ENCODE measurements at regions not wholly inside any gene's neighbourhood (a gene's known extent, or its start where the extent isn't known, plus 50 kb on each side); places are given as distances from the start of the nearest gene placed in this dataset.

DNA sequence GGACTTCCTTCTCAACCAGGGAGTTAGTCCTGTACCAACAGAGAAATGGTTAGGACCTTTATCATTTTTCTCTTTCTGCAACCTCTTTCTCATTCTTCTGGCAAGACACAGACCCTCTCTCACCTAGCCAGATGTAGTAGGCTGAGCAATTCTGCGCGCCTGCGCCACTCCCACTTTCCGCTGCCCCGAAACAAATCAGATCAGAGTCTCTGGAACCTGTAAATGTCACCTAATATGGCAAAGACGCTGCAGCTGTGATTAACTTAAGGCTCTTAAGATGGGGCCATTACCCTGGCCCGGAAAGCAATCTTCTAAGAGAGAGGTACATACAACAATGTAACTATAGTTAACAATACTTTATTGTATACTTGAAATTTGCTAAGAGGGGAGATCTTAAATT is 94.3 kb upstream of the ASIC2 start:
- Mint-ChIP-seq H3K27ac (no peak overlapping the region), H3K9me3 (no peaks in the 10 kb centered on the region), H3K4me1 (ENCODE audit: low read depth) (no peaks in the 10 kb centered on the region), H3K4me3 (no peak overlapping the region), H3K36me3 (ENCODE audit: low read depth) (no peaks in the 10 kb centered on the region), H3K27me3 (peaks cover 14% of the 10 kb centered on the region)
- no peak for DNase-seq

DNA sequence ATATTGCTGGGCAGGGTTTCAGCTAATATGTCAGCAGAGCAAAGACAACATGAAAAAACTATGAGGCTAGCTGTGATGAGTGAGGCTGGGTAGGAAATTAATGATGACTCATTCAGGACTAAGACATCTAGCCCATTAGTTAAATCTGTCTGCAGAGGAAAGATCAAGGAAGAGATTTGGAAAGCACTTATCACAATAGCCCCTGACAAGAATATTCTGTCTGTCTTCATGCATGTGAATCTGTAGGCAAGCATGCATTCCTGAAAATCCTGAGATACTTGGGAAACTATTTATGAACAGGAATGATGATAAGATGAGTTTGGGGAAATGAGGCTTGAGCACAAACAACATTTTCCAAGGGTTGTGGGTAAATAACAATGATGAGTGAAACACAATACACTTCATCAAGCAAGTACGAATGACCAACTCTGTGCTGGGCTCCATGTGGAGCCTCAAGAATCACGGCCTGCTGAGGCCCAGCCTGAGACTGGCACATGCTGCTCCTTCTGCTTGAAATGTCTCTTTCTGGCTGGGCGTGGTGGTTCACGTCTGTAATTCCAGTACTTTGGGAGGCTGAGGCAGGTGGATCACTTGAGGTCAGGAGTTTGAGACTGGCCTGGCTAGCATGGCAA is 96.5 kb upstream of the ASIC2 start:
- no peak for DNase-seq
- no peak overlapping the region for H3K4me3 Mint-ChIP-seq
- no peaks in the 10 kb centered on the region for H3K9me3 Mint-ChIP-seq
- no peaks in the 10 kb centered on the region for H3K36me3 Mint-ChIP-seq (ENCODE audit: low read depth)
- no peaks in the 10 kb centered on the region for H3K4me1 Mint-ChIP-seq (ENCODE audit: low read depth)
- peaks cover 2% of the 10 kb centered on the region for H3K27me3 Mint-ChIP-seq
- no peak overlapping the region for H3K27ac Mint-ChIP-seq

DNA sequence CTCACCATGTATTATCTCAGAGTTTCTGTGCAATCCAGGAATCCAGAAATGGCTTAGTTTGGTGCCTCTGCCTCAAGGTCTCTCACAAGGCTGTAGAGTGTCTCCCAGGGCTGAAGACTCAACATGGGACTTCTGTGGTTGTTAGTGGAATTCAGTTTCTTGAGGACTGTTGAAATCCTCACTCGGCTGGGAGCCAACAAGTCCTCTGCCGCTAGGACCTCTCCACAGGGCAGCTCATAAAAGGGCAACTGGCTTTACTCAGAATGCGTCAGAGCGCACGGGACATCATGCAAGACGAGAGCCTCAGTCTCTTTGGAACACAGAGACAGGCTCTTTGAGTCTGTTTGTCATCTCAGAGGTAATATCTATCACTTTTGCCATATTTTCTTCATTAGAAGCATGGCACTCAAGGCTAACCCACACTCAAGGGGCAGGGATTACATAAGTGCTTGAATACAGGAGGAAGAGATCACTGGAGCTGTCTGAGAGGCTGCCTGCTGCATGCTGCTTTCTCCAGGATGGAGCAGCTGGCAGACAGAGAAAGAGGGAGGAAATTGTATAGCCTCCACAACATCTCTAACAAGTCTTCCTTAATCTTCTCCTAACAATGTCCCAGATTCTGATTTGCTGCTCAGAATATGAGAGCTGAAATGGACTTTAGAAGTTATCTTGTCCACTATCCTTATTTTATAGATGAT is 97.5 kb upstream of the ASIC2 start:
- H3K27me3 Mint-ChIP-seq: peaks cover 4% of the 10 kb centered on the region
- DNase-seq: no peak
- H3K4me3 Mint-ChIP-seq: no peak overlapping the region
- H3K36me3 Mint-ChIP-seq (ENCODE audit: low read depth): no peaks in the 10 kb centered on the region
- no peaks in the 10 kb centered on the region for H3K9me3 Mint-ChIP-seq
- no peak overlapping the region for H3K27ac Mint-ChIP-seq
- no peaks in the 10 kb centered on the region for H3K4me1 Mint-ChIP-seq (ENCODE audit: low read depth)

DNA sequence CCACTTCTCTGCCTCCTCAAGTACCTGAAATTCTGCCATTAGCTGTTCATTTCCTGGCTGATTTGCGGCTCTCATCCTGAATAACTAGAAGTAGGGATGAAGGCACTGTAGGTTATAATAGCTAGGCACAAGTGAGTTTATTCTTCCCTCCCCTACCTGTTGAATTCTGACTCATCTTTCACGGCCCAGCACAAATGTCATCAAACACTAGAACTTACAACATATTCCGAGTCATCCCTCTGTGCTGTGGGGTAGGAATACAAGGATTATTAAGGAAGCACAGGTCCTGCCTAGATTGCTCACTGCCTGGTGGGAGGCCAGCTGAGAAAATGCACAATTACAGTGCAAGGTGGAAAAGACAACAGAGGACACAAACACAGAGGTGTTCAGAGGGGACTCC is 103.7 kb upstream of the ASIC2 start:
- Mint-ChIP-seq H3K27me3 (peaks cover 23% of the 10 kb centered on the region), H3K36me3 (ENCODE audit: low read depth) (no peaks in the 10 kb centered on the region), H3K4me3 (no peak overlapping the region), H3K4me1 (ENCODE audit: low read depth) (no peaks in the 10 kb centered on the region), H3K27ac (no peak overlapping the region), H3K9me3 (no peaks in the 10 kb centered on the region)
- DNase-seq: no peak

DNA sequence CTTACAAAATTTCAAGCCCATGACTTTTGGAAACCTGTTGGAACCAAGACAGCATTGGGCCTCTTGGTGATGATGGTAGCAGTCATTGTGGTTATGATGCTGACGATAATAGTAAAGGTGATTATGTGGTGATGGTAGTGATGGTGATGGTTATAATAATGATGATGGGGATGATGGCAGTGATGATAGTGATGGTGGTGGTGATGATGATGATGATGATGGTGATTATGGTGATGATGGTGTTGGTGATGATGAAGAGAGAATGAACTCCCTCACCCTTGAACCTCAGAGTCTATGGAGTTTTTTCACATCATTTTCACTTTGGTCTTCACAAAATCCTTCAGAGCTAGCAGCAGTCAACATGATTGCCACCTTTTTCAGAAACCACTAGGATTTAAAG is 105.3 kb upstream of the ASIC2 start:
- Mint-ChIP-seq H3K36me3 (ENCODE audit: low read depth) (no peaks in the 10 kb centered on the region), H3K9me3 (no peaks in the 10 kb centered on the region), H3K4me1 (ENCODE audit: low read depth) (no peaks in the 10 kb centered on the region), H3K27ac (no peak overlapping the region), H3K27me3 (peaks cover 32% of the 10 kb centered on the region), H3K4me3 (no peak overlapping the region)
- no peak for DNase-seq

DNA sequence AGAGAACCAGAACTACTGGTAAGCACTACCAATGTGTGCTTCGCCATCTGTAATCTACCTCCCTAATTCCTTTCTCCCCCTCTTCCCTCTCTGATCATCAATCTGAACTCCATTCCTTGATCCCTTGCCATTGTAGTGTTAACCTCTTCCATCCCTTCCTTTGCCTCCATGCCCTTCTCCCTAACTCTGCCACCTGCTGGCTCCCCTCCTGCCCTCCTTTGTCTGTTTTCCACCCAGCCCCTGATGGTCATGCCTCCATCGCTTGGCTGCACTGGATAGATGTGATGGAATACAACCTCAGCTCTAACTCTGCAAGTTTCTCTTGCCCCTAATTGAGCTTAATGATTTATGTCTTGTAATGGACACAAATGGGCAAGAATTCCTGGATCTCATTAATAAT is 108.2 kb upstream of the ASIC2 start:
- Mint-ChIP-seq H3K4me1 (ENCODE audit: low read depth) (no peaks in the 10 kb centered on the region), H3K27me3 (peaks cover 34% of the 10 kb centered on the region), H3K36me3 (ENCODE audit: low read depth) (no peaks in the 10 kb centered on the region), H3K27ac (no peak overlapping the region), H3K4me3 (no peak overlapping the region), H3K9me3 (no peaks in the 10 kb centered on the region)
- no peak for DNase-seq

DNA sequence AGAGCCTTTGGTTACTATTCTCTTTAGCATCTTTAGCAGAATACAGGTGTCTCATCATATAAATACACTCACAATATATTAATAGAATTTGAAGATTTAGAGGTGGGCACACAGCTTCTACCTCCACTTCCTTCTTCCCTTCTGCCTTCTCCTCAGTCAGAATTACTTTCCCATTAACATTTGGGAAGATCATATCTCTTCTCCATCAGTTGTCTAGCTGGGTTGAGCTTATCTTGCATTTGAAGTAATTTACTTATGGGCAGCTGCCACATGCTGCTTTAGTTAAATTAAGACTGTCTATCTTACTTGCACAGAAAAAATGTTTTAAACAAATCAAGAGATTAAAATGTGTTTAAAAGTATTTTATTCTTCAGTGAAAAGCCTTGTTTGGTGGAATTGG is 110.1 kb upstream of the ASIC2 start:
- Mint-ChIP-seq H3K4me3 (no peak overlapping the region), H3K4me1 (ENCODE audit: low read depth) (no peaks in the 10 kb centered on the region), H3K27me3 (peaks cover 35% of the 10 kb centered on the region), H3K9me3 (no peaks in the 10 kb centered on the region), H3K27ac (no peak overlapping the region), H3K36me3 (ENCODE audit: low read depth) (no peaks in the 10 kb centered on the region)
- DNase-seq: no peak

DNA sequence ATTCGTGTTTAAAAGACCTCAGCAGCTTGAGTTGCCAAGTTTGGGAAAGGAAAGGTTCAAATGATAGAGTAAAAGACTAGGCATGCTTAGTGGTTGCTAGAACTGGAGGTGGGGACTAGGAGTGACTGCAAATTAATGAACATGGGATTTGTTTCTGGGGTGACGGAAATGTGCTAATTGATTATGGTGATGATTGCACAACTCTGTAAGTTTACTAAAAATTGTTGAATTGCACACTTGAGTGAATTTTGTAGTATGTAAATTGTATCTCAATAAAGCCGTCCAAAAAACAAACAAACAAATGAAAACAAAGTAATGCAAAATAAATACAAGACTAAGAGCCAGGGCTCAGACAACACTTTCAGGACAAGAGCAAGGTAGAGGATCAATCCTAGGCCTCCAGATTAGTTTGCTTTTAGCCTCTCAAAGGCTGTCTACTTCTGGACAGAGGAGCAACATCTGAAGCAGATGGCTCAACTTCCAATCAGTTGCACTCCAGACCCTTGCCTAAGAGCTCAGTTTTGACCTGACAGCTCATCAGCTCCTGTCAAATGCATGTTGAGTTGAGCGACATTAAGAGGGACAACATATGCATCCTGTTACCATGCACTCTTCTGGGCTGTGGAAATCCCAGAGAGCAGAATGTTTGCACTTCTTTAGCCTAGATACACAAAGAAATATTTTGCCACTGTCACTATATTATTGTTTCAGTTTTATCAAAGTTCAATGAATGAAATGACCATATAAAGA is 111.2 kb upstream of the ASIC2 start:
- Mint-ChIP-seq H3K4me1 (ENCODE audit: low read depth) (no peaks in the 10 kb centered on the region), H3K36me3 (ENCODE audit: low read depth) (no peaks in the 10 kb centered on the region), H3K27ac (no peak overlapping the region), H3K9me3 (no peaks in the 10 kb centered on the region), H3K27me3 (peaks cover 35% of the 10 kb centered on the region), H3K4me3 (no peak overlapping the region)
- DNase-seq: no peak

DNA sequence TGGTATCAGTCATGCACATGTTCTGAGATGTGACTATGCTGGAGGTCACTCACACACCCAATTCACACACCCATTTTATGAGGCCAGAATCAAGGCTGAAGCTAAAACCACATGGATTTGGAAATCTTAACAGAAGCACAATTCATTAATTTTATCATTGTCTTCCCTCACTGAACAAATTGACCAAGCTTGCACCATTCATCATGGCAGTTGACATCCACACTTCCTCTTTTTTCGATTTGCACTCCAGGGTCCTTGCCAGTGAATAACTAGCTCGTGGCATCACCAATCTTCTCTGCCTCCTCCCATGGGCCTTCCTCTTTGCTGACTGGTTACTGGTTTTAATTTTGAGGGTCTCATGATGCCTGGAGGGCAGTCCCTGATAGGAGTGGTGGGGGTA is 123.0 kb upstream of the ASIC2 start:
- Mint-ChIP-seq H3K27me3 (peaks cover 7% of the 10 kb centered on the region), H3K4me1 (ENCODE audit: low read depth) (no peaks in the 10 kb centered on the region), H3K36me3 (ENCODE audit: low read depth) (no peaks in the 10 kb centered on the region), H3K27ac (no peak overlapping the region), H3K9me3 (no peaks in the 10 kb centered on the region), H3K4me3 (no peak overlapping the region)
- DNase-seq: no peak

DNA sequence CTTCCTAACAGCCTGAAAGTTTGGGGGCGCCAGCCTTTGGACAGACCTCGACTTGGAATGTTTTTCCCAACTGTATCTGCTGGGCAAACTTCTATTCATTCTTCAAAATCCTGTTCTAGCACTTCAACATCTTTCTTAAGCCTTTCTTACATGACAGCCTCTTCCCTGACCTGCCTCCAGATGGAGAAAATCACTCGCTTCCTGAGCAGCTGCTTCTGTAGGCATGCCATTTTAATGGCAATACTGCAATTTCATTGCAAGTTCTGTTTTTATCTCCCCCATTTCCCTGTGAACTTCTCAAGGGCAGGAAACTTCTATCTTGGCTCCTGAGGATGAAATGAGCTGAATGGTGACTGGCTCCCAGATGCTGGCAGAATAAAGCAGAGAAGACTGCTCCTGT is 128.8 kb upstream of the ASIC2 start:
- Mint-ChIP-seq H3K4me3 (no peak overlapping the region), H3K4me1 (ENCODE audit: low read depth) (no peaks in the 10 kb centered on the region), H3K27ac (no peak overlapping the region), H3K9me3 (peaks cover 4% of the 10 kb centered on the region), H3K36me3 (ENCODE audit: low read depth) (no peaks in the 10 kb centered on the region), H3K27me3 (peaks cover 17% of the 10 kb centered on the region)
- DNase-seq: no peak

DNA sequence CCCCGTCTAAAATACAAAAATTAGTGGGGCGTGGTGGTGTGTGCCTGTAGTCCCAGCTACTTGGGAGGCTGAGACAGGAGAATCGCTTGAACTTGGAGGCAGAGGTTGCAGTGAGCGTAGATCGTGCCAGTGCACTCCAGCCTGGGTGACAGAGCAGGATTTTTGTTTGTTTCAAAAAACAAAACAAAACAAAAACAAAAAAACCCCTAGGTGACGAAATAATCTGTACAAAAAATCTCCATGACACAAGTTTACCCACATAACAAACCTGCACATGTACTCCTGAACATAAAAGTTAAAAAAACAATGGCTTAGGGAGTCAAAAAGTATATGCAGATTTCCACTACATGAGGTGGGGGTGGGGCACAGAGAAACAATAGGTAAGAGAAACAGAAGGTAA is 140.5 kb upstream of the ASIC2 start:
- Mint-ChIP-seq H3K27ac (no peak overlapping the region), H3K36me3 (ENCODE audit: low read depth) (no peaks in the 10 kb centered on the region), H3K27me3 (peaks cover 17% of the 10 kb centered on the region), H3K9me3 (no peaks in the 10 kb centered on the region), H3K4me1 (ENCODE audit: low read depth) (no peaks in the 10 kb centered on the region), H3K4me3 (no peak overlapping the region)
- DNase-seq: no peak

DNA sequence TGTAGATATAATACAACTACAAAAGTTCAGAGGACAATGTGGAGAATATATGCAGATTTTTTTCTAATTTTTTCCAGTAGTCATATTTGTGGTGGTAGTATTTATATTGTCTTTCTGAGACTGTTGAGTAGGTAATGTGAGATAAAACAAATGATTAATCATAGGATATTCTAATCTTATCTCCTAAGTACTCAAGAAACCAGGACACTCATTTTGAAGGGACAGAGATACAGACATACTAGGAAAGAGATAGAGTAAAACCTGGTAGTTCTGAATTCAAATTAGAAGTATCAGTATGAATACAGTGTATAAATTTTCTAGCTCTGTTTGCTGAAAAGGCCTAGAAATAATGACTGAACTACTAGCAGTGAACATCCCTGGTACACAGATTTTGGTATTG is 141.7 kb upstream of the ASIC2 start:
- no peak for DNase-seq
- peaks cover 10% of the 10 kb centered on the region for H3K27me3 Mint-ChIP-seq
- no peak overlapping the region for H3K4me3 Mint-ChIP-seq
- H3K36me3 Mint-ChIP-seq (ENCODE audit: low read depth): no peaks in the 10 kb centered on the region
- H3K27ac Mint-ChIP-seq: no peak overlapping the region
- no peaks in the 10 kb centered on the region for H3K9me3 Mint-ChIP-seq
- H3K4me1 Mint-ChIP-seq (ENCODE audit: low read depth): no peaks in the 10 kb centered on the region

DNA sequence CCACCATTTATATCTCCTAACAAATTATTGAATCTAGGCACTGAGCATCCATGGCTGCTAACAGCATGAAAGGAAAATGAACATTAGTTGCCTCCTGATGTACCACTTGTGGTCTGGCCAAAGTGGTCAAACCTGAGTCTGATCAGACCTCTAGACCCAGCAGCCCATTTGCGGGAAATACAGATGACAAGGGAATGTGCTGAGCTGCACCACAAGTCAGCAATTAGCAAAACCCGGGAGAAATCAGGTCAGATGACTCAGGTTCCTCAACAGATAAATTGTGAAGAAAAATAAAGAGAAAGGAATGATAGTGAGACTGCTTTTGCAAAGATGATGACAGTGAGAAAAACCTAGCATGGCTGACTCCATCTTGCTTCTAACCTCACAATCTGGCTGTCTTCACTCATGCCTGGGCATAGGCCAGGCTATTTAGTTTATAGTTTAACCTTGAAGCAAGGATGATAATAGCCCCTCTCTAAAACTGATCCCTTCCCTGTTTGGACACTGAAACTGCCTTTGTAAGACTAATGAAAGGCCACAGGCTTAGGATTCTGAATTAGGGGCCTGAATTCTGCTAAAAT is 142.7 kb upstream of the ASIC2 start:
- Mint-ChIP-seq H3K36me3 (ENCODE audit: low read depth) (no peaks in the 10 kb centered on the region), H3K27ac (no peak overlapping the region), H3K27me3 (peaks cover 7% of the 10 kb centered on the region), H3K9me3 (no peaks in the 10 kb centered on the region), H3K4me3 (no peak overlapping the region), H3K4me1 (ENCODE audit: low read depth) (no peaks in the 10 kb centered on the region)
- no peak for DNase-seq

DNA sequence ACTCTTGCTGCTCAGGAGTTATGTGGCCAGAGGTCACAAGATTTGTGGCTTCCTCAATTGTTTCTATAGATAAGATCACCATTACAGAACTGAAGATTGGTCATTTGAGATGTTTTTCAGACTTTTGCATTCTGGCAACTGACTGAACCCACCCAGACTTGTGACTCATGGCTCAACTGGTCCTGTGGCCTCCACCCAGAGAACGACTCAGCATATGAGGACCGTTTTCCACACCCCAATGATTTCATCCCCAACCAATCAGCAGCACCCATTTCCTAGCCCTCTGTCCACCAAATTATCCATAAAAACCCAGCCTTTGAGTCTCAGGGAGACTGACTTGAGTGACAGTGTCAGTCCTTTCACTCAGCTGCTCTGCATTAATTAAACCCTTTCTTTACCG is 143.2 kb upstream of the ASIC2 start:
- no peaks in the 10 kb centered on the region for H3K4me1 Mint-ChIP-seq (ENCODE audit: low read depth)
- no peak for DNase-seq
- H3K27ac Mint-ChIP-seq: no peak overlapping the region
- H3K36me3 Mint-ChIP-seq (ENCODE audit: low read depth): no peaks in the 10 kb centered on the region
- H3K9me3 Mint-ChIP-seq: no peaks in the 10 kb centered on the region
- H3K27me3 Mint-ChIP-seq: peaks cover 7% of the 10 kb centered on the region
- no peak overlapping the region for H3K4me3 Mint-ChIP-seq

DNA sequence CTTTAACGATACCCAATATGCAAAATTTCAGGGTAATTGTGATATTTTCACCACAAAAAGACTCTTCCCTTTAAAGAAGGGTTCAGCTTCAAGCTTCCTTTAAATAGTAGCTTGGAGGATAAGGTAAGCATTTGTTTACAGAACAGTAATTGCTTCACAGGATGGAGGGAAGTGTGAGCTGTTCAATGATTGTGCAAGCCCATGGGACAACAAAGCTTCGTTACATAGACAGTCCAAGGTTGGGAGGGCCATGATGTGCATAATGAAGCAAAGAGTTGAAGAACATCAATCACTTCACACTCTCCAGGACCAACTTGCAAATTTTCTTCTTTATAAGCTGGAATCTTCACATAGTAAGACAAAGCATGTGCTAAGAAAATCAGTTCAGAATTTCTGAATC is 145.0 kb upstream of the ASIC2 start:
- Mint-ChIP-seq H3K4me3 (no peak overlapping the region), H3K27ac (no peak overlapping the region)

More for the DNA sequence above, 145.0 kb upstream of the ASIC2 start:
- Mint-ChIP-seq H3K36me3 (ENCODE audit: low read depth) (no peaks in the 10 kb centered on the region), H3K9me3 (peaks cover 5% of the 10 kb centered on the region), H3K4me1 (ENCODE audit: low read depth) (no peaks in the 10 kb centered on the region), H3K27me3 (peaks cover 7% of the 10 kb centered on the region)
- no peak for DNase-seq
